Neural cell (in vitro differentiated cells): ENCODE measurements at regions not wholly inside any gene's neighbourhood (a gene's known extent, or its start where the extent isn't known, plus 50 kb on each side); places are given as distances from the start of the nearest gene placed in this dataset.

ENCODE experiments used
- EP300 ChIP-seq: fragments of 450-650 bp; conservative IDR thresholded peaks from 2 replicates; pipeline ENCODE4 v1.6.1; 2014; ENCODE audit warnings: antibody characterized with exemption, mild to moderate bottlenecking, moderate library complexity; ENCODE audit not compliant: poor library complexity, severe bottlenecking
- EZH2 ChIP-seq: fragments of 200-600, 300-800 bp; shearing (Covaris generic), sonication (generic); IDR thresholded peaks from 2 replicates; pipeline ENCODE4 v1.6.1; 2014; ENCODE audit warnings: antibody characterized with exemption, low read length, borderline replicate concordance, mild to moderate bottlenecking; ENCODE audit not compliant: insufficient read depth, poor library complexity, severe bottlenecking
- POLR2AphosphoS5 ChIP-seq: IDR thresholded peaks from 2 replicates; pipeline ENCODE4 v1.6.1; 2012
- TAF1 ChIP-seq: IDR thresholded peaks from 2 replicates; pipeline ENCODE4 v1.6.1; 2012; ENCODE audit warnings: low read depth
- TF ChIP-seq, protein P1 (sequence below): fragments of 450-650 bp; IDR thresholded peaks from 2 replicates; pipeline ENCODE4 v1.5.1; 2014; ENCODE audit warnings: antibody characterized with exemption, mild to moderate bottlenecking, moderate library complexity; ENCODE audit not compliant: poor library complexity, severe bottlenecking

DNA sequence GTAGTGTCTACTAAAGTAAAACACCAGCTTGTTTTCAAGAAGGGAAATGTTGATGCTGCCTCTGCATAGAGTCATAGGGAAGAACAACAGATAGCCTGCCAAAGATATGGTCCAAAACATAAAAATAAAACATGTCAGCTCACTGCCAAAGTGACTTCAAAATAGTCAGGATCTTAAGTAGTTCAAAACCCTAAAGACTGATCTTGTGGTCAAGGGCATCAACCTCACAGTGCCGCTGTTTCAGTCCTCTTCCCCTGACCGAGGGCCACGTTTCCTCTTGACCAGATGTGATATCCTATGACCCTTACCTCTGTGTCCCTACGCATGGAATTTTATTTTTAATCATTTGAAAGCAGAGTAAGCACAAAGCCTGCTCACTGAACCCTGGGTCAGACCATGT lies 104.2 kb upstream of the CNKSR3 start:
- TF ChIP-seq, protein P1, sequence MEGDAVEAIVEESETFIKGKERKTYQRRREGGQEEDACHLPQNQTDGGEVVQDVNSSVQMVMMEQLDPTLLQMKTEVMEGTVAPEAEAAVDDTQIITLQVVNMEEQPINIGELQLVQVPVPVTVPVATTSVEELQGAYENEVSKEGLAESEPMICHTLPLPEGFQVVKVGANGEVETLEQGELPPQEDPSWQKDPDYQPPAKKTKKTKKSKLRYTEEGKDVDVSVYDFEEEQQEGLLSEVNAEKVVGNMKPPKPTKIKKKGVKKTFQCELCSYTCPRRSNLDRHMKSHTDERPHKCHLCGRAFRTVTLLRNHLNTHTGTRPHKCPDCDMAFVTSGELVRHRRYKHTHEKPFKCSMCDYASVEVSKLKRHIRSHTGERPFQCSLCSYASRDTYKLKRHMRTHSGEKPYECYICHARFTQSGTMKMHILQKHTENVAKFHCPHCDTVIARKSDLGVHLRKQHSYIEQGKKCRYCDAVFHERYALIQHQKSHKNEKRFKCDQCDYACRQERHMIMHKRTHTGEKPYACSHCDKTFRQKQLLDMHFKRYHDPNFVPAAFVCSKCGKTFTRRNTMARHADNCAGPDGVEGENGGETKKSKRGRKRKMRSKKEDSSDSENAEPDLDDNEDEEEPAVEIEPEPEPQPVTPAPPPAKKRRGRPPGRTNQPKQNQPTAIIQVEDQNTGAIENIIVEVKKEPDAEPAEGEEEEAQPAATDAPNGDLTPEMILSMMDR: no peak
- TF ChIP-seq POLR2AphosphoS5 (no peak), EP300 (no peak), TAF1 (no peak), EZH2 (no peak)
